Cardiac fibroblast (primary cell): ENCODE measurements at regions not wholly inside any gene's neighbourhood (a gene's known extent, or its start where the extent isn't known, plus 50 kb on each side); places are given as distances from the start of the nearest gene placed in this dataset.
A peak's percentile ranks its signal among the peaks of the same experiment; 100 is the strongest.
"Not testable (repeated sequence)": the region's sequence is repeated elsewhere in the genome, so short reads cannot be mapped to it uniquely, and the experiment has no call there.

Source experiments
- DNase-seq, 2 donors: peaks; one replicate each; pipeline versions ENCODE4 v3.0.0 to v3.0.0-alpha.2; 2010; ENCODE audit warnings: low read depth in 2 of 2
- H3K4me3 ChIP-seq, 2 donors: replicated peaks in 1 of 2; 1 replicate in 1 of 2; 2 replicates in 1 of 2; pipeline ENCODE4 v1.5.1; 2011; ENCODE audit warnings: low read depth in 2 of 2, low read length in 2 of 2, mild to moderate bottlenecking in 2 of 2, moderate library complexity in 1 of 2
- TF ChIP-seq, protein P1 (sequence below): IDR thresholded peaks from one replicate; pipeline ENCODE4 v1.5.1; 2011; ENCODE audit warnings: low read depth, mild to moderate bottlenecking, low read length, inconsistent platforms

GRCh38 chr13:81021284-81021840 is 680.4 kb upstream of the SPRY2 start:
- no peak overlapping the region for H3K4me3 ChIP-seq
- TF ChIP-seq, protein P1, sequence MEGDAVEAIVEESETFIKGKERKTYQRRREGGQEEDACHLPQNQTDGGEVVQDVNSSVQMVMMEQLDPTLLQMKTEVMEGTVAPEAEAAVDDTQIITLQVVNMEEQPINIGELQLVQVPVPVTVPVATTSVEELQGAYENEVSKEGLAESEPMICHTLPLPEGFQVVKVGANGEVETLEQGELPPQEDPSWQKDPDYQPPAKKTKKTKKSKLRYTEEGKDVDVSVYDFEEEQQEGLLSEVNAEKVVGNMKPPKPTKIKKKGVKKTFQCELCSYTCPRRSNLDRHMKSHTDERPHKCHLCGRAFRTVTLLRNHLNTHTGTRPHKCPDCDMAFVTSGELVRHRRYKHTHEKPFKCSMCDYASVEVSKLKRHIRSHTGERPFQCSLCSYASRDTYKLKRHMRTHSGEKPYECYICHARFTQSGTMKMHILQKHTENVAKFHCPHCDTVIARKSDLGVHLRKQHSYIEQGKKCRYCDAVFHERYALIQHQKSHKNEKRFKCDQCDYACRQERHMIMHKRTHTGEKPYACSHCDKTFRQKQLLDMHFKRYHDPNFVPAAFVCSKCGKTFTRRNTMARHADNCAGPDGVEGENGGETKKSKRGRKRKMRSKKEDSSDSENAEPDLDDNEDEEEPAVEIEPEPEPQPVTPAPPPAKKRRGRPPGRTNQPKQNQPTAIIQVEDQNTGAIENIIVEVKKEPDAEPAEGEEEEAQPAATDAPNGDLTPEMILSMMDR, result no peak
- DNase-seq, result no peak

DNA sequence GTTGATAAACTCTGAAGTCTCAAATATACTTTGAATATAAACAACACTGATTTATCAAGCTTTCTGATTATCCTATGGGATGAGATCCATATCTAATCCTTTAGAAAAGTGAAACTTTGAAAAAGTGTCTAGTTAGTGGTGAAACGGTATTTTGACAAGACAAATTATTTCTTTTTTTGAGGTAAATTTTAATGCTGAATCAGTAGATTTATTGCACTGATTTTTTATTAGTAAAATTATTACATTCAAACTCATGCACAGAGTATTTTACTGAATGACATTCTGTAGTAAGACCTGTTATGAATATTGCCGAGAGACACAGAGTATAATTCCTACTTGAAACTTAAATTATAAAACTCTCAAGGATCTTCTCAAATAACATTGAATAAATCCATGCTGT is 679.1 kb upstream of the SPRY2 start:
- H3K4me3 ChIP-seq, result no peak overlapping the region

GRCh38 chr13:81018936-81019335 is 678.0 kb upstream of the SPRY2 start:
- DNase-seq, result no peak
- H3K4me3 ChIP-seq, result no peak overlapping the region
- TF ChIP-seq, protein P1, result no peak

More for the DNA sequence above, 679.1 kb upstream of the SPRY2 start:
- TF ChIP-seq, protein P1, result no peak
- DNase-seq, result no peak

DNA sequence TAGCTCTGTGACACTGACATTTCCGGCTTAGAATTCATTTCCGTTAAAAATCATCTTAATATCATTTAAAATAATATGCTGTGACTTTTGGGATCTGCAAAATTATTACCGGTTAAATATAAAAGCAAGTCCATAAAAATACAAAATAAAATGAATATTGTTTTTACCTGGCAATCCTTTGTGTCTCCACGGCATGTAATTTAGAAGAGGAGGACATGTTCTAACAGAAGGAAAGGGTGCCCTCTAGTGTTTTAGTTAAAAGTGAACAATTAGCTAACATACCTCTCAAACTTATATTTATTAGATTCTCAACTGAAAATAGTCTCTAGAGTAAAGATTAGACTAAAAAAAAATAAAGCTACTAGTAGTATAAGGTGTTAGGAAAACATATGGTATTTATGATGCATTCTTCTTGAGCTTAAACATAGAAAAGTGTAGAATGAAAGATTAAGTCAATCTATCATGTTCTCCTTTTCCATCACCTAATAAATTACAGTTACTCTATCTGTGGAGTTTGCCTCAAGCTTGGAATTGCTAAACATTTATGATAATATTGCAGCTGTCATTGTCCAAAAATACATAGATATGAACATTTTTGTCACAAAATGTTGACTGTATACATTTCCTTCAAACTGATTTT is 676.7 kb upstream of the SPRY2 start:
- DNase-seq, result peak; percentile 75
- TF ChIP-seq, protein P1, result peak; percentile 50
- no peak overlapping the region for H3K4me3 ChIP-seq

DNA sequence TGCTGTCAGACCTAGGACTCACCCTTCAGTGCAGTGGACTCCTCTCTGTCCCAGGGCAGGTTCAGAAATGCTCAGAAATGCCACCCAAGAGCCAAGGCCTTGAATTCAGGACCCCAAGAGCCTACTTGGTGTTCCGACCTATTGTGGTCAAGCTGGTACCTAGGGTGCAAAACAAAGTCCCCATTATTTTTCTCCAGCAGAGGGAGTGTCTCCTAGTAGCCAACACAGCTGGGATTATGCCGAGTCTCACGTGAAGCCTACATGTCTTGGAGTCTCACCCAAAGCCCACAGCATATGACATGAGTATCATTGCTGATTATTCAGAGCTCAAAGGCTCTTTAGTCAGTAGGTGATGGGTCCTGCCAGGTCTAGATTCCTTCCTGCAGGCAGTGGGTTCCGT is 671.1 kb upstream of the SPRY2 start:
- H3K4me3 ChIP-seq, result no peak overlapping the region
- no peak for DNase-seq
- TF ChIP-seq, protein P1, result no peak

DNA sequence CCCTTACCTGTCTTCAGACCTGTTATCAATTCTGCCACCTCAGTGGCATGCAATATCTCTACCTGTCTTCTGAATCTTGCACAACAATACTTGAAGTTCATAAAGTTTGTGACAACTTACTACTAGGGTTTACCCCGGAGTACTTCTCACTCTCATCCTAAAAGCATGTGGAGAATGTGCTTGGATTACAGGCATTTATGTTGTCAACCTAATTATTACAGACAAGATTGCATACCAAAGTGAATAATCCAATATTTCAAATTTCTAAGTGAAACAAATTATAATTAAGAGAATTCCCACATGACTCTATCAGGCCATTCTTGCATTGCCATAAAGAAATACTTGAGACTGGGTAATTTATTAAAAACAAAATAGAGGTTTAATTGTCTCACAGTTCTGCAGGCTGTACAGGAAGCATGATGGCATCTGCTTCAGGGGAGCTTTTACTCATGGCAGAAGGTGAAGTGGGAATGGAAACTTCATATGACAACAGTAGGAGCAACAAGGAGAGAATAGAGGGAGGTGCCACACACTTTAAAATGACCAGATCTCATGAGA is 661.0 kb upstream of the SPRY2 start:
- TF ChIP-seq, protein P1, result no peak
- H3K4me3 ChIP-seq, result no peak overlapping the region
- peak; percentile 3 to 5 for DNase-seq

DNA sequence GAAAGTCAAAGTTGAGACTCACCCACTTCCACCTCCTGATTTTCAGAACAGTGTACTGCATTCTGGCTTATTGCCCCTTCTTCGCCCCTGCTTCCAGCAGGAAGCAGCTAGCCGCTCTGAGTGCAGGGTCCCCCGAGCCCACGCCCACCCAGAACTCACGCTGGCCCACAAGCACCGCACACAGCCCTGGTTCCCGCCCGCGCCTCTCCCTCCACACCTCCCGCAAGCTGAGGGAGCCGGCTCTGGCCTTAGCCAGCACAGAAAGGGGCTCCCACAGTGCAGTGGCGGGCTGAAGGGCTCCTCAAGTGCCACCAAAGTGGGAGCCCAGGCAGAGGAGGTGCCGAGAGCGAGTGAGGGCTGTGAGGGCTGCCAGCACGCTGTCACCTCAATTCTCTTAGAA is 657.7 kb upstream of the SPRY2 start:
- not testable (repeated sequence) for H3K4me3 ChIP-seq, DNase-seq
